ENCODE measurements at regions not wholly inside any gene's neighbourhood (a gene's known extent, or its start where the extent isn't known, plus 50 kb on each side); places are given as distances from the start of the nearest gene placed in this dataset.

DNA sequence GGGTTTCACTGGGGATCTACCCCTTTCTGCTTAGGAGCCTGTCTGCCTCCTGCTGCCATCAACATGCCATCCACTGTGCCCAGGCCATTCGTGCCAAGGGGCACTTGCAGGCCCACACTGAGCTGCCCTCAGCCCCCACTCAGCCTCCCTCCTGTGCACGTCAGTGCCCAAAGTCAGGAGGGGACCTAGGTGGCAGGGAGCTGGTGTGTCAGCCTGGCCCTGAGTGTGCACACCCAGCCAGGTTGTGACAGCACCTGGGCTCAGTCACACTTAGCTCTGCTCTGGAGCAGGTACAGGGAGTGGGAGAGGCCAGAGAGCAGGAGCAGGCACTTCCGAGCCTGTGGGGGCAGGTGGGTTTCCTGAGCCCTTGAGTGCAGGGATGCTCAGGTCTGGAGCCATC is 63.6 kb upstream of the SYNCRIP start:
- Mint-ChIP-seq H3K4me1 (no peaks in the 10 kb centered on the region), H3K27me3 (ENCODE audit: low read depth) (no peaks in the 10 kb centered on the region), H3K9me3 (peaks cover 15% of the 10 kb centered on the region), H3K27ac (no peak overlapping the region), H3K4me3 (no peak overlapping the region), H3K36me3 (ENCODE audit: low read depth) (no peaks in the 10 kb centered on the region)
- TF ChIP-seq, protein P1, sequence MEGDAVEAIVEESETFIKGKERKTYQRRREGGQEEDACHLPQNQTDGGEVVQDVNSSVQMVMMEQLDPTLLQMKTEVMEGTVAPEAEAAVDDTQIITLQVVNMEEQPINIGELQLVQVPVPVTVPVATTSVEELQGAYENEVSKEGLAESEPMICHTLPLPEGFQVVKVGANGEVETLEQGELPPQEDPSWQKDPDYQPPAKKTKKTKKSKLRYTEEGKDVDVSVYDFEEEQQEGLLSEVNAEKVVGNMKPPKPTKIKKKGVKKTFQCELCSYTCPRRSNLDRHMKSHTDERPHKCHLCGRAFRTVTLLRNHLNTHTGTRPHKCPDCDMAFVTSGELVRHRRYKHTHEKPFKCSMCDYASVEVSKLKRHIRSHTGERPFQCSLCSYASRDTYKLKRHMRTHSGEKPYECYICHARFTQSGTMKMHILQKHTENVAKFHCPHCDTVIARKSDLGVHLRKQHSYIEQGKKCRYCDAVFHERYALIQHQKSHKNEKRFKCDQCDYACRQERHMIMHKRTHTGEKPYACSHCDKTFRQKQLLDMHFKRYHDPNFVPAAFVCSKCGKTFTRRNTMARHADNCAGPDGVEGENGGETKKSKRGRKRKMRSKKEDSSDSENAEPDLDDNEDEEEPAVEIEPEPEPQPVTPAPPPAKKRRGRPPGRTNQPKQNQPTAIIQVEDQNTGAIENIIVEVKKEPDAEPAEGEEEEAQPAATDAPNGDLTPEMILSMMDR (IDR thresholded peaks at IDR 0.05; ENCODE audit: unreplicated experiment in 3 of 3): no peak

DNA sequence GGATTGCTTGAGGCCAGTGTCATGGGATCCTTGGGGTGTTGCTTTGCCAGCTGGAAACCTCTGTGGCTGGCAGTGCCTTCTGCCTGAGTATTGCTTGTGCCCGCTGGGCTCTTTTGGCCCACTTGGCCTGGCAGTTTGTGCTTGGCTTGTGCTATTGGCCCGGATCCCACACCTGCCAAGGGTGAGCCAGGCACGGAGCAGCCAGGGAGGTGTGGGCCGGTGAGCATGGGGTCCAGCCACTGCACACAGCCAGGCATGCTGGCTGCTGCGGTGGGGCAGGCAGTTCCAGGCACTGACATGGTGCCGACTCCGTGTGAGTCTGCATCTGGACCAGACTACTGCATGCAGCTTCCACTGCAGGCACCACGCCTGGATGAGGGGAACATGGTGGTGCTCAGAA is 62.5 kb upstream of the SYNCRIP start:
- Mint-ChIP-seq H3K9me3 (peaks cover 11% of the 10 kb centered on the region), H3K4me3 (no peak overlapping the region), H3K27me3 (ENCODE audit: low read depth) (no peaks in the 10 kb centered on the region), H3K4me1 (no peaks in the 10 kb centered on the region), H3K36me3 (ENCODE audit: low read depth) (no peaks in the 10 kb centered on the region), H3K27ac (no peak overlapping the region)
- TF ChIP-seq, protein P1 (IDR thresholded peaks at IDR 0.05; ENCODE audit: unreplicated experiment in 3 of 3): no peak

DNA sequence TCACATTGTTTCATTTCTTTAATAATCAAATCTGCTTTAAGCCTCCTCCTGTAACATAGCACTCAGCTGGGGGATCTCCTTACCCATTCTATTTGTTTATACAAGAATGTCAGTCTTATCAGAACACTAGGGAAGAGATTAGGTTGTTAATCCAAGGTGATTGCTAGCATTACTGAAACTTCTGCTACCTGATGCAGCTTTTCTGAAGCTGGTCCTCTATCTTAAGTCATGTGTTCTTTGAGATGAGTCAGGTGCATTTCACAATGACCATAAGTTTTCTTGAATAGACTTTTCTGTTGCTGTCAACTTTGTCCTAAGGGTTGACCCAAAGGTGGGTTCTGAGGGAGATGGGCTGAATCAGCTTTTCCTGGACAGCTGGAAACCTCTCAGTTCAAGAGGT is 60.7 kb upstream of the SYNCRIP start:
- TF ChIP-seq, protein P1 (IDR thresholded peaks at IDR 0.05; ENCODE audit: unreplicated experiment in 3 of 3): no peak
- H3K36me3 Mint-ChIP-seq (ENCODE audit: low read depth): no peaks in the 10 kb centered on the region
- H3K27me3 Mint-ChIP-seq (ENCODE audit: low read depth): no peaks in the 10 kb centered on the region
- no peaks in the 10 kb centered on the region for H3K4me1 Mint-ChIP-seq
- H3K4me3 Mint-ChIP-seq: no peak overlapping the region
- H3K9me3 Mint-ChIP-seq: peaks cover 4% of the 10 kb centered on the region
- H3K27ac Mint-ChIP-seq: no peak overlapping the region

Measured in nephron (organoid).